ENCODE measurements at regions not wholly inside any gene's neighbourhood (a gene's known extent, or its start where the extent isn't known, plus 50 kb on each side); places are given as distances from the start of the nearest gene placed in this dataset.

- Mint-ChIP-seq H3K4me1 (no peaks in the 10 kb centered on the region), H3K27me3 (peaks cover 13% of the 10 kb centered on the region), H3K4me3 (no peak overlapping the region), H3K36me3 (no peaks in the 10 kb centered on the region), H3K27ac (no peak overlapping the region), H3K9me3 (no peaks in the 10 kb centered on the region)
- ATAC-seq, result no peak
Observed at GRCh38 chr10:120251821-120252442, 205.1 kb upstream of the PLPP4 start.

GRCh38 chr10:120253131-120253530, 203.9 kb upstream of the PLPP4 start:
- Mint-ChIP-seq H3K36me3 (no peaks in the 10 kb centered on the region), H3K27ac (no peak overlapping the region), H3K27me3 (peaks cover 13% of the 10 kb centered on the region), H3K4me1 (no peaks in the 10 kb centered on the region), H3K4me3 (no peak overlapping the region), H3K9me3 (no peaks in the 10 kb centered on the region)
- ATAC-seq, result no peak

GRCh38 chr10:120260456-120260855, 196.6 kb upstream of the PLPP4 start:
- peaks cover 52% of the 10 kb centered on the region for H3K27me3 Mint-ChIP-seq
- H3K36me3 Mint-ChIP-seq, result no peaks in the 10 kb centered on the region
- no peak overlapping the region for H3K27ac Mint-ChIP-seq
- no peak overlapping the region for H3K4me3 Mint-ChIP-seq
- no peaks in the 10 kb centered on the region for H3K9me3 Mint-ChIP-seq
- ATAC-seq, result no peak
- no peaks in the 10 kb centered on the region for H3K4me1 Mint-ChIP-seq

- no peak overlapping the region for H3K27ac Mint-ChIP-seq
- no peak for ATAC-seq
- H3K9me3 Mint-ChIP-seq, result no peaks in the 10 kb centered on the region
- H3K36me3 Mint-ChIP-seq, result no peaks in the 10 kb centered on the region
- H3K4me3 Mint-ChIP-seq, result no peak overlapping the region
- H3K27me3 Mint-ChIP-seq, result peaks cover 53% of the 10 kb centered on the region
- H3K4me1 Mint-ChIP-seq, result no peaks in the 10 kb centered on the region
Observed at GRCh38 chr10:120262857-120263547, 194.0 kb upstream of the PLPP4 start.

GRCh38 chr10:120266022-120266421, 191.0 kb upstream of the PLPP4 start:
- Mint-ChIP-seq H3K9me3 (peaks cover 3% of the 10 kb centered on the region), H3K4me1 (no peaks in the 10 kb centered on the region), H3K4me3 (no peak overlapping the region), H3K36me3 (no peaks in the 10 kb centered on the region), H3K27ac (no peak overlapping the region), H3K27me3 (peaks cover 43% of the 10 kb centered on the region)
- ATAC-seq, result no peak

- H3K4me1 Mint-ChIP-seq, result no peaks in the 10 kb centered on the region
- no peak overlapping the region for H3K4me3 Mint-ChIP-seq
- H3K27ac Mint-ChIP-seq, result no peak overlapping the region
- peaks cover 3% of the 10 kb centered on the region for H3K9me3 Mint-ChIP-seq
- H3K36me3 Mint-ChIP-seq, result no peaks in the 10 kb centered on the region
- no peak for ATAC-seq
- peaks cover 3% of the 10 kb centered on the region for H3K27me3 Mint-ChIP-seq
Observed at GRCh38 chr10:120270906-120271305, 186.1 kb upstream of the PLPP4 start.

GRCh38 chr10:120271696-120272095, 185.3 kb upstream of the PLPP4 start:
- H3K36me3 Mint-ChIP-seq, result no peaks in the 10 kb centered on the region
- no peaks in the 10 kb centered on the region for H3K4me1 Mint-ChIP-seq
- no peak overlapping the region for H3K4me3 Mint-ChIP-seq
- ATAC-seq, result no peak
- peaks cover 11% of the 10 kb centered on the region for H3K27me3 Mint-ChIP-seq
- no peak overlapping the region for H3K27ac Mint-ChIP-seq
- H3K9me3 Mint-ChIP-seq, result peaks cover 3% of the 10 kb centered on the region

- Mint-ChIP-seq H3K4me1 (no peaks in the 10 kb centered on the region), H3K9me3 (peaks cover 3% of the 10 kb centered on the region), H3K4me3 (no peak overlapping the region), H3K27ac (no peak overlapping the region), H3K27me3 (peaks cover 11% of the 10 kb centered on the region), H3K36me3 (no peaks in the 10 kb centered on the region)
- no peak for ATAC-seq
Observed at GRCh38 chr10:120272350-120272749, 184.7 kb upstream of the PLPP4 start.

GRCh38 chr10:120278069-120278468, 179.0 kb upstream of the PLPP4 start:
- no peaks in the 10 kb centered on the region for H3K4me1 Mint-ChIP-seq
- no peak overlapping the region for H3K27ac Mint-ChIP-seq
- ATAC-seq, result no peak

GRCh38 chr10:120279196-120279595, 177.8 kb upstream of the PLPP4 start:
- H3K4me3 Mint-ChIP-seq, result no peak overlapping the region
- H3K27me3 Mint-ChIP-seq, result peaks cover 26% of the 10 kb centered on the region
- no peak for ATAC-seq
- H3K36me3 Mint-ChIP-seq, result no peaks in the 10 kb centered on the region
- no peak overlapping the region for H3K27ac Mint-ChIP-seq
- no peaks in the 10 kb centered on the region for H3K4me1 Mint-ChIP-seq
- no peaks in the 10 kb centered on the region for H3K9me3 Mint-ChIP-seq

More at GRCh38 chr10:120278069-120278468, 179.0 kb upstream of the PLPP4 start:
- H3K27me3 Mint-ChIP-seq, result peaks cover 26% of the 10 kb centered on the region
- no peak overlapping the region for H3K4me3 Mint-ChIP-seq
- H3K36me3 Mint-ChIP-seq, result no peaks in the 10 kb centered on the region
- H3K9me3 Mint-ChIP-seq, result no peaks in the 10 kb centered on the region

- Mint-ChIP-seq H3K27me3 (peaks cover 15% of the 10 kb centered on the region), H3K4me1 (no peaks in the 10 kb centered on the region), H3K9me3 (no peaks in the 10 kb centered on the region), H3K4me3 (no peak overlapping the region), H3K27ac (no peak overlapping the region), H3K36me3 (no peaks in the 10 kb centered on the region)
- ATAC-seq, result no peak
Observed at GRCh38 chr10:120282421-120282820, 174.6 kb upstream of the PLPP4 start.

GRCh38 chr10:120282846-120283492, 174.1 kb upstream of the PLPP4 start:
- no peak for ATAC-seq
- no peaks in the 10 kb centered on the region for H3K4me1 Mint-ChIP-seq
- H3K9me3 Mint-ChIP-seq, result no peaks in the 10 kb centered on the region
- no peak overlapping the region for H3K27ac Mint-ChIP-seq
- H3K4me3 Mint-ChIP-seq, result no peak overlapping the region
- peaks cover 15% of the 10 kb centered on the region for H3K27me3 Mint-ChIP-seq
- H3K36me3 Mint-ChIP-seq, result no peaks in the 10 kb centered on the region

- Mint-ChIP-seq H3K27me3 (no peaks in the 10 kb centered on the region), H3K9me3 (no peaks in the 10 kb centered on the region), H3K4me1 (no peaks in the 10 kb centered on the region), H3K36me3 (no peaks in the 10 kb centered on the region), H3K4me3 (no peak overlapping the region), H3K27ac (no peak overlapping the region)
- ATAC-seq, result no peak
Observed at GRCh38 chr10:120285408-120285807, 171.6 kb upstream of the PLPP4 start.

- no peaks in the 10 kb centered on the region for H3K27me3 Mint-ChIP-seq
- no peaks in the 10 kb centered on the region for H3K4me1 Mint-ChIP-seq
- no peaks in the 10 kb centered on the region for H3K36me3 Mint-ChIP-seq
- no peaks in the 10 kb centered on the region for H3K9me3 Mint-ChIP-seq
- no peak overlapping the region for H3K27ac Mint-ChIP-seq
- H3K4me3 Mint-ChIP-seq, result no peak overlapping the region
- no peak for ATAC-seq
Observed at GRCh38 chr10:120286280-120286679, 170.7 kb upstream of the PLPP4 start.

GRCh38 chr10:120300513-120300912, 156.5 kb upstream of the PLPP4 start:
- Mint-ChIP-seq H3K9me3 (no peaks in the 10 kb centered on the region), H3K27me3 (peaks cover 7% of the 10 kb centered on the region), H3K4me1 (no peaks in the 10 kb centered on the region), H3K4me3 (no peak overlapping the region), H3K27ac (no peak overlapping the region), H3K36me3 (no peaks in the 10 kb centered on the region)
- ATAC-seq, result no peak

- Mint-ChIP-seq H3K27ac (no peak overlapping the region), H3K4me3 (no peak overlapping the region), H3K9me3 (no peaks in the 10 kb centered on the region), H3K36me3 (no peaks in the 10 kb centered on the region), H3K4me1 (no peaks in the 10 kb centered on the region), H3K27me3 (no peaks in the 10 kb centered on the region)
- no peak for ATAC-seq
Observed at GRCh38 chr10:120308589-120308988, 148.4 kb upstream of the PLPP4 start.

Data from stimulated activated memory B cell treated with anti-CD40 and anti-IgM and Interleukin-4, amounts not matched to agents 10 μg/mL and 1 μg/mL and 100 μg/mL, for 72 hours (primary cell).